Natural killer cell (primary cell): ENCODE measurements at regions not wholly inside any gene's neighbourhood (a gene's known extent, or its start where the extent isn't known, plus 50 kb on each side); places are given as distances from the start of the nearest gene placed in this dataset.

Experiments
- ATAC-seq, 3 donors: fragments of 150-1000 bp in 2 of 3; fragments of 200-7000 bp in 1 of 3; cut with Tn5 transposase; 1 replicate in 1 of 3; 2 replicates in 2 of 3; pipeline ENCODE4 v1.10.0; 2021; ENCODE audit warnings: mild to moderate bottlenecking in 2 of 3, moderate library complexity in 2 of 3
- DNase-seq, 2 donors: peaks; one replicate each; pipeline versions ENCODE4 v3.0.0 to v3.0.0-alpha.2; 2013 to 2021; ENCODE audit warnings: mixed read lengths in 1 of 2
- H3K27ac ChIP-seq: one replicate; pipeline ENCODE4 v1.5.1; 2013; ENCODE audit warnings: mild to moderate bottlenecking, low read length
- H3K27me3 ChIP-seq: one replicate; pipeline ENCODE4 v1.6.1; 2013; ENCODE audit warnings: low read length; ENCODE audit not compliant: control insufficient read depth, insufficient read depth
- H3K36me3 ChIP-seq: one replicate; pipeline ENCODE4 v1.6.1; 2013; ENCODE audit warnings: low read length; ENCODE audit not compliant: control insufficient read depth, insufficient read depth
- H3K4me1 ChIP-seq: one replicate; pipeline ENCODE4 v1.6.1; 2013; ENCODE audit warnings: low read length; ENCODE audit not compliant: control insufficient read depth, insufficient read depth
- H3K4me3 ChIP-seq: one replicate; pipeline ENCODE4 v1.5.1; 2013; ENCODE audit warnings: low read length
- H3K9me3 ChIP-seq: one replicate; pipeline ENCODE4 v1.6.1; 2013; ENCODE audit warnings: low read length; ENCODE audit not compliant: control insufficient read depth, insufficient read depth
- H3K27ac Mint-ChIP-seq, 2 donors: one replicate each; pipeline ENCODE4 v1.8.0; 2022; ENCODE audit warnings: mild to moderate bottlenecking in 2 of 2, mixed read lengths in 2 of 2, moderate library complexity in 1 of 2
- H3K27me3 Mint-ChIP-seq, 2 donors: one replicate each; pipeline ENCODE4 v1.8.0; 2022; ENCODE audit warnings: low read depth in 2 of 2, mixed read lengths in 2 of 2
- H3K36me3 Mint-ChIP-seq: one replicate; pipeline ENCODE4 v1.8.0; 2022; ENCODE audit warnings: mixed read lengths
- H3K4me1 Mint-ChIP-seq, 2 donors: one replicate each; pipeline ENCODE4 v1.8.0; 2022; ENCODE audit warnings: mixed read lengths in 2 of 2
- H3K4me3 Mint-ChIP-seq: one replicate; pipeline ENCODE4 v1.8.0; 2022; ENCODE audit warnings: mild to moderate bottlenecking, moderate library complexity, mixed read lengths
- H3K9me3 Mint-ChIP-seq, 2 donors: one replicate each; pipeline ENCODE4 v1.8.0; 2022; ENCODE audit warnings: mixed read lengths in 2 of 2
- WGBS: methylation state at CpG from one replicate; pipeline ENCODE4 v1.1.7; 2013; ENCODE audit warnings: missing lambda C conversion rate; ENCODE audit not compliant: insufficient coverage; 5-methylcytosine and 5-hydroxymethylcytosine counted together
- intact Hi-C: fragments of 100-400 bp; cut with micrococcal nuclease; formaldehyde crosslinking; loops from one replicate; pipeline ENCODE4 v1.14.2; 2022
- TF ChIP-seq, protein P1 (sequence below): fragments of 200-600 bp; IDR thresholded peaks from one replicate; pipeline ENCODE4 v1.8.0; 2022; ENCODE audit warnings: antibody characterized with exemption

GRCh38 chr2:129484999-129485897, 494.2 kb upstream of the RAB6C start:
- no peaks in the 10 kb centered on the region for H3K36me3 Mint-ChIP-seq
- intact Hi-C loops: loop anchor here (1.0 kb wide), 1 partner anchor 9 kb away; no protein-coding TSS in a partner anchor
- WGBS: 86% methylated on average over 10 of the region's 10 CpGs
- H3K27ac Mint-ChIP-seq: no peak overlapping the region
- peaks cover 5% of the 10 kb centered on the region for H3K4me1 ChIP-seq
- ATAC-seq (no peak), DNase-seq (no peak)
- H3K4me1 Mint-ChIP-seq: no peaks in the 10 kb centered on the region
- no peak overlapping the region for H3K4me3 ChIP-seq
- H3K9me3 ChIP-seq: no peaks in the 10 kb centered on the region
- H3K27me3 Mint-ChIP-seq: no peaks in the 10 kb centered on the region
- peaks cover 0 to 3% of the 10 kb centered on the region in 2 donors for H3K9me3 Mint-ChIP-seq
- H3K4me3 Mint-ChIP-seq: no peak overlapping the region
- no peak overlapping the region for H3K27ac ChIP-seq
- no peaks in the 10 kb centered on the region for H3K27me3 ChIP-seq
- no peaks in the 10 kb centered on the region for H3K36me3 ChIP-seq
- TF ChIP-seq, protein P1, sequence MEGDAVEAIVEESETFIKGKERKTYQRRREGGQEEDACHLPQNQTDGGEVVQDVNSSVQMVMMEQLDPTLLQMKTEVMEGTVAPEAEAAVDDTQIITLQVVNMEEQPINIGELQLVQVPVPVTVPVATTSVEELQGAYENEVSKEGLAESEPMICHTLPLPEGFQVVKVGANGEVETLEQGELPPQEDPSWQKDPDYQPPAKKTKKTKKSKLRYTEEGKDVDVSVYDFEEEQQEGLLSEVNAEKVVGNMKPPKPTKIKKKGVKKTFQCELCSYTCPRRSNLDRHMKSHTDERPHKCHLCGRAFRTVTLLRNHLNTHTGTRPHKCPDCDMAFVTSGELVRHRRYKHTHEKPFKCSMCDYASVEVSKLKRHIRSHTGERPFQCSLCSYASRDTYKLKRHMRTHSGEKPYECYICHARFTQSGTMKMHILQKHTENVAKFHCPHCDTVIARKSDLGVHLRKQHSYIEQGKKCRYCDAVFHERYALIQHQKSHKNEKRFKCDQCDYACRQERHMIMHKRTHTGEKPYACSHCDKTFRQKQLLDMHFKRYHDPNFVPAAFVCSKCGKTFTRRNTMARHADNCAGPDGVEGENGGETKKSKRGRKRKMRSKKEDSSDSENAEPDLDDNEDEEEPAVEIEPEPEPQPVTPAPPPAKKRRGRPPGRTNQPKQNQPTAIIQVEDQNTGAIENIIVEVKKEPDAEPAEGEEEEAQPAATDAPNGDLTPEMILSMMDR: no peak

- Mint-ChIP-seq H3K9me3 (peaks cover 0 to 3% of the 10 kb centered on the region in 2 donors), H3K4me1 (no peaks in the 10 kb centered on the region), H3K27me3 (no peaks in the 10 kb centered on the region), H3K4me3 (no peak overlapping the region), H3K36me3 (no peaks in the 10 kb centered on the region), H3K27ac (no peak overlapping the region)
- H3K27ac ChIP-seq: no peak overlapping the region
- no peaks in the 10 kb centered on the region for H3K9me3 ChIP-seq
- DNase-seq (no peak), ATAC-seq (no peak)
- intact Hi-C loops: no loop called here
- H3K36me3 ChIP-seq: no peaks in the 10 kb centered on the region
- TF ChIP-seq, protein P1: no peak
- H3K27me3 ChIP-seq: no peaks in the 10 kb centered on the region
- H3K4me1 ChIP-seq: peaks cover 5% of the 10 kb centered on the region
- WGBS: 84% methylated on average over 4 of the region's 4 CpGs
- no peak overlapping the region for H3K4me3 ChIP-seq
These were observed 491.1 kb upstream of the RAB6C start for GRCh38 chr2:129488376-129488775.

GRCh38 chr2:129490641-129491040, 488.8 kb upstream of the RAB6C start:
- no peak overlapping the region for H3K27ac ChIP-seq
- ATAC-seq (no peak), DNase-seq (no peak)
- H3K27ac Mint-ChIP-seq: no peak overlapping the region
- no peaks in the 10 kb centered on the region for H3K9me3 ChIP-seq
- H3K36me3 ChIP-seq: no peaks in the 10 kb centered on the region
- peaks cover 0 to 3% of the 10 kb centered on the region in 2 donors for H3K9me3 Mint-ChIP-seq
- H3K27me3 Mint-ChIP-seq: no peaks in the 10 kb centered on the region
- no peaks in the 10 kb centered on the region for H3K36me3 Mint-ChIP-seq
- TF ChIP-seq, protein P1: no peak
- 85% methylated on average over 7 of the region's 7 CpGs for WGBS
- H3K27me3 ChIP-seq: no peaks in the 10 kb centered on the region
- H3K4me3 ChIP-seq: no peak overlapping the region
- H3K4me1 ChIP-seq: no peaks in the 10 kb centered on the region
- H3K4me1 Mint-ChIP-seq: no peaks in the 10 kb centered on the region
- intact Hi-C loops: no loop called here
- H3K4me3 Mint-ChIP-seq: no peak overlapping the region

DNA sequence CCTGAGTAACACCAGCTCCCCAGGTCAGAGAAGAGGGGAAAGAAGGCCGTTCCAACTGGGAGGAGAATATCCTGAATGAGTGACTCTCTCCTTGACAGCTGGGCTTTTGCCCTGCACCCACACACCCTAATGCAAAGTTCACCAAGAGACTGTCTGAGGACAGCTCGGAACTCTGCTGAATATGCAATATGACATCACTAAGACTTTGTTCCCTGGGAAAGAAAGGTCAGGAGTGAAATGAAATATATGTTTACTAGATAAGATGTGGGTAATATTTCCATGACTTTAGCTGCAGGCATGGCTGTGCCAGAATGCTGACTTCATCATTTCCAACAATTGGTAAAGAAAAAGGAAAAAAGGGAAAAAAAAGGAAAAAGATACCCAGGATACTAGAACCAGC, 488.2 kb upstream of the RAB6C start:
- WGBS: 77% methylated on average over 2 of the region's 2 CpGs
- DNase-seq (no peak), ATAC-seq (no peak)
- no peak overlapping the region for H3K4me3 Mint-ChIP-seq
- peaks cover 0 to 3% of the 10 kb centered on the region in 2 donors for H3K9me3 Mint-ChIP-seq
- Histone ChIP-seq H3K4me3 (no peak overlapping the region), H3K9me3 (no peaks in the 10 kb centered on the region), H3K36me3 (no peaks in the 10 kb centered on the region), H3K4me1 (no peaks in the 10 kb centered on the region), H3K27ac (no peak overlapping the region), H3K27me3 (no peaks in the 10 kb centered on the region)
- no peaks in the 10 kb centered on the region for H3K36me3 Mint-ChIP-seq
- intact Hi-C loops: no loop called here
- H3K4me1 Mint-ChIP-seq: no peaks in the 10 kb centered on the region
- no peak overlapping the region for H3K27ac Mint-ChIP-seq
- TF ChIP-seq, protein P1: no peak
- H3K27me3 Mint-ChIP-seq: no peaks in the 10 kb centered on the region
